H1 (cell line): ENCODE measurements at regions not wholly inside any gene's neighbourhood (a gene's known extent, or its start where the extent isn't known, plus 50 kb on each side); places are given as distances from the start of the nearest gene placed in this dataset.

Source experiments
- CTCF ChIA-PET: fragments of 300-600 bp; sonication (Branson Sonifier 250); formaldehyde crosslinking; loops from one replicate; lab custom pipeline; 2021; ENCODE audit not compliant: partially characterized antibody; lab: Charles Lee
- POLR2A ChIA-PET: fragments of 300-600 bp; sonication (Branson Sonifier 250); formaldehyde crosslinking; loops from one replicate; lab custom pipeline; 2021; ENCODE audit warnings: inconsistent platforms; ENCODE audit not compliant: partially characterized antibody; lab: Charles Lee
- DNase-seq, 2 experiments: peaks; one replicate each; pipeline versions ENCODE4 v3.0.0 to v3.0.0-alpha.2; 2010 to 2022; ENCODE audit warnings: low spot score in 2 of 2, low read depth in 1 of 2, mixed read lengths in 1 of 2
- FAIRE-seq: peaks from 2 replicates; lab custom pipeline; 2011; peaks lifted over from hg19 to GRCh38; lab: Jason Lieb, UNC
- H2AFZ ChIP-seq: 2 replicates; pipeline ENCODE4 v1.8.1; 2012; ENCODE audit warnings: low read length, inconsistent platforms
- H2AK5ac ChIP-seq: 2 replicates; pipeline ENCODE4 v1.6.1; 2013; ENCODE audit warnings: low read depth, low read length
- H2BK120ac ChIP-seq: replicated peaks from 2 replicates; pipeline ENCODE3; 2013; ENCODE audit warnings: low read depth, low read length, inconsistent platforms
- H2BK12ac ChIP-seq: 2 replicates; pipeline ENCODE4 v1.6.1; 2013; ENCODE audit warnings: low read depth, low read length
- H2BK15ac ChIP-seq: 2 replicates; pipeline ENCODE4 v1.6.1; 2013; ENCODE audit warnings: low read length
- H2BK20ac ChIP-seq: 2 replicates; pipeline ENCODE4 v1.6.1; 2013; ENCODE audit warnings: low read length
- H2BK5ac ChIP-seq: 2 replicates; pipeline ENCODE4 v1.6.1; 2013; ENCODE audit warnings: low read depth, low read length
- H3K14ac ChIP-seq: 2 replicates; pipeline ENCODE4 v1.6.1; 2013; ENCODE audit warnings: inconsistent platforms; ENCODE audit not compliant: insufficient read length
- H3K18ac ChIP-seq: 2 replicates; pipeline ENCODE4 v1.6.1; 2013; ENCODE audit warnings: low read length; ENCODE audit errors: extremely low read depth
- H3K23ac ChIP-seq: 2 replicates; pipeline ENCODE4 v1.6.1; 2013; ENCODE audit warnings: inconsistent platforms; ENCODE audit not compliant: insufficient read length
- H3K23me2 ChIP-seq: 2 replicates; pipeline ENCODE4 v1.6.1; 2013; ENCODE audit warnings: low read depth, low read length
- H3K27ac ChIP-seq: 2 replicates; pipeline ENCODE4 v1.6.1; 2011; ENCODE audit warnings: low read depth, low read length, inconsistent platforms
- H3K27me3 ChIP-seq, 4 experiments: replicated peaks in 1 of 4; 1 replicate in 1 of 4; 2 replicates in 3 of 4; pipeline versions ENCODE4 v1.6.1 to v1.8.1; 2011 to 2013; ENCODE audit warnings: low read length in 3 of 4, mild to moderate bottlenecking in 3 of 4, inconsistent platforms in 2 of 4, mixed read lengths in 2 of 4, moderate library complexity in 1 of 4; ENCODE audit not compliant: control insufficient read depth in 3 of 4, insufficient read depth in 3 of 4; ENCODE audit errors: extremely low read depth in 1 of 4
- H3K36me3 ChIP-seq, 4 experiments: 2 replicates each; pipeline versions ENCODE4 v1.6.1 to v1.8.1; 2011 to 2013; ENCODE audit warnings: mild to moderate bottlenecking in 4 of 4, low read length in 3 of 4, moderate library complexity in 2 of 4, control low read depth in 1 of 4, inconsistent platforms in 1 of 4; ENCODE audit not compliant: insufficient read depth in 4 of 4, control insufficient read depth in 2 of 4
- H3K4ac ChIP-seq: replicated peaks from 2 replicates; pipeline ENCODE3; 2013; ENCODE audit warnings: low read length, low read depth, mixed read lengths, inconsistent platforms; ENCODE audit not compliant: insufficient read length
- H3K4me1 ChIP-seq, 4 experiments: replicated peaks in 1 of 4; 1 replicate in 1 of 4; 2 replicates in 3 of 4; pipeline versions ENCODE4 v1.6.1 to v1.8.1; 2011 to 2013; ENCODE audit warnings: low read length in 3 of 4, inconsistent platforms in 2 of 4, mixed read lengths in 1 of 4; ENCODE audit not compliant: insufficient read depth in 4 of 4, control insufficient read depth in 3 of 4
- H3K4me2 ChIP-seq, 2 experiments: 2 replicates each; pipeline versions ENCODE4 v1.6.1 to v1.8.1; 2011 to 2013; ENCODE audit warnings: low read depth in 2 of 2, low read length in 2 of 2, control low read depth in 1 of 2, inconsistent platforms in 1 of 2, mild to moderate bottlenecking in 1 of 2; ENCODE audit not compliant: insufficient read depth in 1 of 2
- H3K4me3 ChIP-seq, 4 experiments: fragments of 200-600, 300-600 bp in 1 of 4; sonication (generic), shearing (Covaris generic), sonication (Bioruptor Twin) in 1 of 4; 2 replicates each; pipeline versions ENCODE4 v1.5.1 to v1.8.1; 2011 to 2016; ENCODE audit warnings: low read length in 4 of 4, low read depth in 3 of 4, control low read depth in 2 of 4, inconsistent platforms in 2 of 4, mild to moderate bottlenecking in 2 of 4, mixed read lengths in 1 of 4, moderate library complexity in 1 of 4; ENCODE audit not compliant: insufficient read depth in 2 of 4; ENCODE audit errors: extremely low read depth in 1 of 4
- H3K56ac ChIP-seq: replicated peaks from 2 replicates; pipeline ENCODE3; 2013; ENCODE audit warnings: low read depth, mild to moderate bottlenecking, mixed read lengths, low read length, inconsistent platforms; ENCODE audit not compliant: insufficient read length
- H3K79me1 ChIP-seq: 2 replicates; pipeline ENCODE4 v1.6.1; 2013; ENCODE audit warnings: low read depth, low read length, control low read depth
- H3K79me2 ChIP-seq, 2 experiments: 2 replicates each; pipeline versions ENCODE4 v1.6.1 to v1.8.1; 2012 to 2013; ENCODE audit warnings: low read length in 2 of 2, mild to moderate bottlenecking in 2 of 2, inconsistent platforms in 1 of 2; ENCODE audit not compliant: insufficient read depth in 2 of 2, control insufficient read depth in 1 of 2
- H3K9ac ChIP-seq, 4 experiments: replicated peaks in 1 of 4; 1 replicate in 1 of 4; 2 replicates in 3 of 4; pipeline versions ENCODE4 v1.6.1 to v1.8.1; 2011 to 2013; ENCODE audit warnings: low read depth in 3 of 4, low read length in 3 of 4, control low read depth in 2 of 4, mild to moderate bottlenecking in 2 of 4, moderate library complexity in 2 of 4, inconsistent platforms in 1 of 4; ENCODE audit errors: extremely low read depth in 1 of 4
- H3K9me3 ChIP-seq, 2 experiments: 2 replicates each; pipeline versions ENCODE4 v1.6.1 to v1.8.1; 2012 to 2013; ENCODE audit warnings: mild to moderate bottlenecking in 2 of 2, moderate library complexity in 2 of 2, control low read depth in 1 of 2, inconsistent platforms in 1 of 2, low read depth in 1 of 2, low read length in 1 of 2, mixed read lengths in 1 of 2; ENCODE audit not compliant: insufficient read depth in 2 of 2
- H4K20me1 ChIP-seq, 2 experiments: replicated peaks in 1 of 2; 2 replicates each; pipeline versions ENCODE3 to v1.8.1; 2011 to 2013; ENCODE audit warnings: inconsistent platforms in 2 of 2, low read length in 2 of 2, mild to moderate bottlenecking in 1 of 2; ENCODE audit not compliant: insufficient read depth in 2 of 2, control insufficient read depth in 1 of 2
- H4K5ac ChIP-seq: 2 replicates; pipeline ENCODE4 v1.6.1; 2013; ENCODE audit warnings: low read length, low read depth, mixed read lengths, inconsistent platforms; ENCODE audit not compliant: insufficient read length
- H4K8ac ChIP-seq: 2 replicates; pipeline ENCODE4 v1.8.0; 2013; ENCODE audit warnings: mild to moderate bottlenecking, moderate library complexity, low read length, inconsistent platforms; ENCODE audit not compliant: insufficient read depth; ENCODE audit errors: extremely low read depth
- H4K91ac ChIP-seq: replicated peaks from 2 replicates; pipeline ENCODE3; 2013; ENCODE audit warnings: low read length, mixed read lengths, inconsistent platforms; ENCODE audit not compliant: insufficient read length
- CBX8 ChIP-seq: fragments of 300-800, 300-1000 bp; sonication (generic); IDR thresholded peaks from 2 replicates; pipeline ENCODE4 v1.7.1; 2016; ENCODE audit warnings: low read depth, low read length, borderline replicate concordance
- JUND ChIP-seq: IDR thresholded peaks from 2 replicates; pipeline ENCODE4 v1.6.1; 2011; ENCODE audit warnings: mild to moderate bottlenecking, improper control_type of control experiment, low read length
- KDM4A ChIP-seq: IDR thresholded peaks from one replicate; pipeline ENCODE4 v1.7.1; 2012; ENCODE audit warnings: low read depth, mild to moderate bottlenecking, moderate library complexity, low read length, inconsistent platforms; ENCODE audit not compliant: severe bottlenecking
- KDM5A ChIP-seq: fragments of 200-600 bp; IDR thresholded peaks from 2 replicates; pipeline ENCODE4 v1.7.1; 2012; ENCODE audit warnings: mild to moderate bottlenecking, low read length, inconsistent platforms, mixed read lengths
- MAFK ChIP-seq: IDR thresholded peaks from 2 replicates; pipeline ENCODE4 v1.6.1; 2012; ENCODE audit warnings: low read depth, mild to moderate bottlenecking, improper control_type of control experiment, low read length
- NANOG ChIP-seq: IDR thresholded peaks from 2 replicates; pipeline ENCODE4 v1.6.1; 2011; ENCODE audit warnings: low read length, low read depth, mild to moderate bottlenecking, inconsistent platforms; ENCODE audit not compliant: insufficient read depth, poor library complexity, severe bottlenecking
- RXRA ChIP-seq: IDR thresholded peaks from 2 replicates; pipeline ENCODE4 v1.6.1; 2011; ENCODE audit warnings: low read depth, mild to moderate bottlenecking, low read length, moderate library complexity; ENCODE audit not compliant: insufficient read depth
- SP1 ChIP-seq: IDR thresholded peaks from 2 replicates; pipeline ENCODE4 v1.6.1; 2011; ENCODE audit warnings: low read depth, low read length
- SP4 ChIP-seq: IDR thresholded peaks from 2 replicates; pipeline ENCODE4 v1.6.1; 2012; ENCODE audit warnings: low read length, inconsistent platforms
- SUZ12 ChIP-seq: fragments of 200-600 bp; sonication (generic); IDR thresholded peaks from 2 replicates; pipeline ENCODE4 v1.6.1; 2012; ENCODE audit warnings: mild to moderate bottlenecking, inconsistent platforms, low read length, moderate library complexity, mixed read lengths
- TAF1 ChIP-seq: IDR thresholded peaks from 2 replicates; pipeline ENCODE4 v1.6.1; 2011; ENCODE audit warnings: mild to moderate bottlenecking, low read depth, low read length
- YY1 ChIP-seq: IDR thresholded peaks from 2 replicates; pipeline ENCODE4 v1.6.1; 2011; ENCODE audit warnings: low read depth, mild to moderate bottlenecking, low read length
- WGBS, 2 experiments: shearing (Covaris generic) in 1 of 2; methylation state at CpG; one replicate each; pipeline versions ENCODE4 v1.1.6 to v1.1.7; 2013 to 2015; ENCODE audit warnings: low lambda C conversion rate in 2 of 2, mixed read lengths in 2 of 2, inconsistent platforms in 1 of 2, low coverage in 1 of 2, missing lambda C conversion rate in 1 of 2; ENCODE audit not compliant: insufficient replicate concordance in 2 of 2, insufficient coverage in 1 of 2, insufficient read length in 1 of 2; ENCODE audit errors: extremely low coverage in 1 of 2, missing lambda C conversion rate in 1 of 2; 5-methylcytosine and 5-hydroxymethylcytosine counted together
- TF ChIP-seq, protein P1 (sequence below), 3 experiments: IDR thresholded peaks; 1 replicate in 2 of 3; 2 replicates in 1 of 3; pipeline versions ENCODE4 v1.5.1 to v1.6.1; 2011; ENCODE audit warnings: low read length in 3 of 3, mild to moderate bottlenecking in 3 of 3, inconsistent platforms in 2 of 3, low read depth in 1 of 3, moderate library complexity in 1 of 3; ENCODE audit not compliant: insufficient read depth in 1 of 3; ENCODE audit errors: control extremely low read depth in 1 of 3

GRCh38 chr2:226143091-226143490, 656.5 kb downstream of the IRS1 start:
- Histone ChIP-seq H3K9me3 (no peaks in the 10 kb centered on the region), H4K8ac (no peak overlapping the region), H3K4me2 (no peak overlapping the region), H3K14ac (no peak overlapping the region), H2BK5ac (no peak overlapping the region), H3K23ac (no peak overlapping the region), H2BK12ac (no peak overlapping the region), H2BK15ac (no peak overlapping the region), H2BK120ac (no peak overlapping the region), H2AK5ac (no peak overlapping the region), H3K9ac (no peak overlapping the region), H4K5ac (no peak overlapping the region), H2AFZ (no peak overlapping the region), H3K79me1 (no peaks in the 10 kb centered on the region), H3K4me1 (no peaks in the 10 kb centered on the region), H3K4ac (no peak overlapping the region), H3K36me3 (no peaks in the 10 kb centered on the region), H4K20me1 (no peaks in the 10 kb centered on the region), H3K18ac (no peak overlapping the region), H3K56ac (no peak overlapping the region), H4K91ac (no peak overlapping the region), H3K27me3 (no peaks in the 10 kb centered on the region), H3K23me2 (no peaks in the 10 kb centered on the region), H3K27ac (no peak overlapping the region), H3K79me2 (no peaks in the 10 kb centered on the region), H3K4me3 (no peak overlapping the region), H2BK20ac (no peak overlapping the region)
- DNase-seq, result no peak
- ChIA-PET POLR2A (no interaction called here), CTCF (interaction anchor here (1.0 kb wide), 1 partner anchor 16 kb away, joined by 3 read pairs; no protein-coding TSS in a partner anchor)
- 91% methylated on average over 2 of the region's 2 CpGs; no CpG with 5 or more reads in 1 of the 2 experiments for WGBS, 2 experiments
- no peak for FAIRE-seq
- no peak for TF ChIP-seq SUZ12
- TF ChIP-seq SP1, result no peak
- no peak for TF ChIP-seq CBX8
- no peak for TF ChIP-seq JUND
- no peak for TF ChIP-seq TAF1
- TF ChIP-seq, protein P1, sequence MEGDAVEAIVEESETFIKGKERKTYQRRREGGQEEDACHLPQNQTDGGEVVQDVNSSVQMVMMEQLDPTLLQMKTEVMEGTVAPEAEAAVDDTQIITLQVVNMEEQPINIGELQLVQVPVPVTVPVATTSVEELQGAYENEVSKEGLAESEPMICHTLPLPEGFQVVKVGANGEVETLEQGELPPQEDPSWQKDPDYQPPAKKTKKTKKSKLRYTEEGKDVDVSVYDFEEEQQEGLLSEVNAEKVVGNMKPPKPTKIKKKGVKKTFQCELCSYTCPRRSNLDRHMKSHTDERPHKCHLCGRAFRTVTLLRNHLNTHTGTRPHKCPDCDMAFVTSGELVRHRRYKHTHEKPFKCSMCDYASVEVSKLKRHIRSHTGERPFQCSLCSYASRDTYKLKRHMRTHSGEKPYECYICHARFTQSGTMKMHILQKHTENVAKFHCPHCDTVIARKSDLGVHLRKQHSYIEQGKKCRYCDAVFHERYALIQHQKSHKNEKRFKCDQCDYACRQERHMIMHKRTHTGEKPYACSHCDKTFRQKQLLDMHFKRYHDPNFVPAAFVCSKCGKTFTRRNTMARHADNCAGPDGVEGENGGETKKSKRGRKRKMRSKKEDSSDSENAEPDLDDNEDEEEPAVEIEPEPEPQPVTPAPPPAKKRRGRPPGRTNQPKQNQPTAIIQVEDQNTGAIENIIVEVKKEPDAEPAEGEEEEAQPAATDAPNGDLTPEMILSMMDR (IDR thresholded peaks at IDR 0.05; ENCODE audit: control extremely low read depth in 1 of 3, insufficient read depth in 1 of 3, low read depth in 1 of 3, low read length in 3 of 3), result no peak
- TF ChIP-seq SP4, result no peak
- TF ChIP-seq YY1, result no peak
- no peak for TF ChIP-seq RXRA
- no peak for TF ChIP-seq KDM4A
- TF ChIP-seq NANOG, result no peak
- no peak for TF ChIP-seq MAFK
- no peak for TF ChIP-seq KDM5A
